ENCODE measurements at regions not wholly inside any gene's neighbourhood (a gene's known extent, or its start where the extent isn't known, plus 50 kb on each side); places are given as distances from the start of the nearest gene placed in this dataset.

GRCh38 chr14:101500681-101501080 is 60.6 kb upstream of the DIO3 start:
- TF ChIP-seq, protein P1, sequence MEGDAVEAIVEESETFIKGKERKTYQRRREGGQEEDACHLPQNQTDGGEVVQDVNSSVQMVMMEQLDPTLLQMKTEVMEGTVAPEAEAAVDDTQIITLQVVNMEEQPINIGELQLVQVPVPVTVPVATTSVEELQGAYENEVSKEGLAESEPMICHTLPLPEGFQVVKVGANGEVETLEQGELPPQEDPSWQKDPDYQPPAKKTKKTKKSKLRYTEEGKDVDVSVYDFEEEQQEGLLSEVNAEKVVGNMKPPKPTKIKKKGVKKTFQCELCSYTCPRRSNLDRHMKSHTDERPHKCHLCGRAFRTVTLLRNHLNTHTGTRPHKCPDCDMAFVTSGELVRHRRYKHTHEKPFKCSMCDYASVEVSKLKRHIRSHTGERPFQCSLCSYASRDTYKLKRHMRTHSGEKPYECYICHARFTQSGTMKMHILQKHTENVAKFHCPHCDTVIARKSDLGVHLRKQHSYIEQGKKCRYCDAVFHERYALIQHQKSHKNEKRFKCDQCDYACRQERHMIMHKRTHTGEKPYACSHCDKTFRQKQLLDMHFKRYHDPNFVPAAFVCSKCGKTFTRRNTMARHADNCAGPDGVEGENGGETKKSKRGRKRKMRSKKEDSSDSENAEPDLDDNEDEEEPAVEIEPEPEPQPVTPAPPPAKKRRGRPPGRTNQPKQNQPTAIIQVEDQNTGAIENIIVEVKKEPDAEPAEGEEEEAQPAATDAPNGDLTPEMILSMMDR (IDR thresholded peaks at IDR 0.05): no peak
- no peak for TF ChIP-seq TCF7L2 (IDR thresholded peaks at IDR 0.05; ENCODE audit: low read depth, low read length)
- no peak for TF ChIP-seq SIN3A (IDR thresholded peaks at IDR 0.05; ENCODE audit: borderline replicate concordance, insufficient read depth, low read depth, low read length)
- no peak for TF ChIP-seq POLR2AphosphoS5 (IDR thresholded peaks at IDR 0.05; ENCODE audit: low read depth, low read length)
- TF ChIP-seq, protein P2, sequence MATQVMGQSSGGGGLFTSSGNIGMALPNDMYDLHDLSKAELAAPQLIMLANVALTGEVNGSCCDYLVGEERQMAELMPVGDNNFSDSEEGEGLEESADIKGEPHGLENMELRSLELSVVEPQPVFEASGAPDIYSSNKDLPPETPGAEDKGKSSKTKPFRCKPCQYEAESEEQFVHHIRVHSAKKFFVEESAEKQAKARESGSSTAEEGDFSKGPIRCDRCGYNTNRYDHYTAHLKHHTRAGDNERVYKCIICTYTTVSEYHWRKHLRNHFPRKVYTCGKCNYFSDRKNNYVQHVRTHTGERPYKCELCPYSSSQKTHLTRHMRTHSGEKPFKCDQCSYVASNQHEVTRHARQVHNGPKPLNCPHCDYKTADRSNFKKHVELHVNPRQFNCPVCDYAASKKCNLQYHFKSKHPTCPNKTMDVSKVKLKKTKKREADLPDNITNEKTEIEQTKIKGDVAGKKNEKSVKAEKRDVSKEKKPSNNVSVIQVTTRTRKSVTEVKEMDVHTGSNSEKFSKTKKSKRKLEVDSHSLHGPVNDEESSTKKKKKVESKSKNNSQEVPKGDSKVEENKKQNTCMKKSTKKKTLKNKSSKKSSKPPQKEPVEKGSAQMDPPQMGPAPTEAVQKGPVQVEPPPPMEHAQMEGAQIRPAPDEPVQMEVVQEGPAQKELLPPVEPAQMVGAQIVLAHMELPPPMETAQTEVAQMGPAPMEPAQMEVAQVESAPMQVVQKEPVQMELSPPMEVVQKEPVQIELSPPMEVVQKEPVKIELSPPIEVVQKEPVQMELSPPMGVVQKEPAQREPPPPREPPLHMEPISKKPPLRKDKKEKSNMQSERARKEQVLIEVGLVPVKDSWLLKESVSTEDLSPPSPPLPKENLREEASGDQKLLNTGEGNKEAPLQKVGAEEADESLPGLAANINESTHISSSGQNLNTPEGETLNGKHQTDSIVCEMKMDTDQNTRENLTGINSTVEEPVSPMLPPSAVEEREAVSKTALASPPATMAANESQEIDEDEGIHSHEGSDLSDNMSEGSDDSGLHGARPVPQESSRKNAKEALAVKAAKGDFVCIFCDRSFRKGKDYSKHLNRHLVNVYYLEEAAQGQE (IDR thresholded peaks at IDR 0.05; ENCODE audit: insufficient read depth in 1 of 2, low read depth in 2 of 2, low read length in 1 of 2): no peak
- no peak for DNase-seq (ENCODE audit: low read depth, low spot score)
- H3K27me3 ChIP-seq (ENCODE audit: control insufficient read depth, insufficient read depth, low read length): no peaks in the 10 kb centered on the region
- H3K36me3 ChIP-seq (ENCODE audit: control insufficient read depth, insufficient read depth, low read length): no peaks in the 10 kb centered on the region
- in situ Hi-C loops (cut with HindIII; ENCODE audit: low pct_unique_long_range_greater_than_20kb, low sequenced_read_pairs): no loop called here
- ChIA-PET CTCF (no interaction called here), POLR2A (no interaction called here)
- intact Hi-C loops (cut with micrococcal nuclease; ENCODE audit: unreplicated experiment): no loop called here
- H3K4me1 ChIP-seq (ENCODE audit: control insufficient read depth, insufficient read depth, low read length): no peaks in the 10 kb centered on the region
- BruUV-seq (replicated peaks): no TSS peak
- no peak overlapping the region for H3K27ac ChIP-seq (ENCODE audit: low read length)
- ATAC-seq: no peak
- no peaks in the 10 kb centered on the region for H3K9me3 ChIP-seq (ENCODE audit: control insufficient read depth, insufficient read depth, low read depth, low read length)
- no peak overlapping the region for H3K4me3 ChIP-seq (ENCODE audit: low read depth in 2 of 2, low read length in 2 of 2)

GRCh38 chr14:101501341-101501740 is 60.0 kb upstream of the DIO3 start:
- H3K4me1 ChIP-seq (ENCODE audit: control insufficient read depth, insufficient read depth, low read length): no peaks in the 10 kb centered on the region
- H3K27ac ChIP-seq (ENCODE audit: low read length): no peak overlapping the region
- ATAC-seq (no peak), DNase-seq (ENCODE audit: low read depth, low spot score) (no peak)
- H3K27me3 ChIP-seq (ENCODE audit: control insufficient read depth, insufficient read depth, low read length): no peaks in the 10 kb centered on the region
- no peak overlapping the region for H3K4me3 ChIP-seq (ENCODE audit: low read depth in 2 of 2, low read length in 2 of 2)
- in situ Hi-C loops (cut with HindIII; ENCODE audit: low pct_unique_long_range_greater_than_20kb, low sequenced_read_pairs) (no loop called here), intact Hi-C loops (cut with micrococcal nuclease; ENCODE audit: unreplicated experiment) (no loop called here)
- H3K36me3 ChIP-seq (ENCODE audit: control insufficient read depth, insufficient read depth, low read length): no peaks in the 10 kb centered on the region
- no TSS peak for BruUV-seq (replicated peaks)
- POLR2A ChIA-PET: no interaction called here
- no peak for TF ChIP-seq POLR2AphosphoS5 (IDR thresholded peaks at IDR 0.05; ENCODE audit: low read depth, low read length)
- TF ChIP-seq, protein P2 (IDR thresholded peaks at IDR 0.05; ENCODE audit: insufficient read depth in 1 of 2, low read depth in 2 of 2, low read length in 1 of 2): no peak
- H3K9me3 ChIP-seq (ENCODE audit: control insufficient read depth, insufficient read depth, low read depth, low read length): no peaks in the 10 kb centered on the region
- CTCF ChIA-PET: no interaction called here

All from Panc1 (cell line).